Left ventricle myocardium inferior (tissue), 1 donor: ENCODE measurements at regions not wholly inside any gene's neighbourhood (a gene's known extent, or its start where the extent isn't known, plus 50 kb on each side); places are given as distances from the start of the nearest gene placed in this dataset.

Source experiments
- DNase-seq: peaks from one replicate; pipeline ENCODE4 v3.0.0-alpha.2; 2020
- H3K27ac ChIP-seq: fragments of 200-600 bp; replicated peaks from 2 replicates; pipeline ENCODE4 v1.8.0; 2021
- H3K27me3 ChIP-seq: fragments of 200-600 bp; 2 replicates; pipeline ENCODE4 v1.8.0; 2021; ENCODE audit warnings: low read depth
- H3K36me3 ChIP-seq: fragments of 200-600 bp; 2 replicates; pipeline ENCODE4 v1.8.0; 2021
- H3K4me1 ChIP-seq: fragments of 200-600 bp; 2 replicates; pipeline ENCODE4 v1.8.0; 2021
- H3K4me3 ChIP-seq: fragments of 200-600 bp; 2 replicates; pipeline ENCODE4 v1.8.0; 2021; ENCODE audit warnings: mild to moderate bottlenecking, moderate library complexity
- H3K9me3 ChIP-seq: fragments of 200-600 bp; replicated peaks from 2 replicates; pipeline ENCODE4 v1.8.0; 2021
- CTCF ChIP-seq: fragments of 200-600 bp; IDR thresholded peaks from 2 replicates; pipeline ENCODE4 v1.8.0; 2021; ENCODE audit warnings: antibody characterized with exemption, mild to moderate bottlenecking, borderline replicate concordance
- intact Hi-C: fragments of 100-400 bp; cut with micrococcal nuclease; formaldehyde crosslinking; loops from one replicate; pipeline ENCODE4 v1.11.0; 2022
- donor health status: DM: no; HTN: yes; CAD: no; lungs with severe emphysema.

GRCh38 chr2:156679820-156680219 is 243.6 kb downstream of the GPD2 start:
- H3K4me1 ChIP-seq = no peaks in the 10 kb centered on the region
- no peaks in the 10 kb centered on the region for H3K36me3 ChIP-seq
- no peak for DNase-seq
- intact Hi-C loops = no loop called here
- H3K27me3 ChIP-seq = no peaks in the 10 kb centered on the region
- no peak overlapping the region for H3K4me3 ChIP-seq
- no peak overlapping the region for H3K27ac ChIP-seq
- no peak for TF ChIP-seq CTCF
- no peaks in the 10 kb centered on the region for H3K9me3 ChIP-seq

GRCh38 chr2:156680266-156680665 is 244.1 kb downstream of the GPD2 start:
- DNase-seq = no peak
- H3K27ac ChIP-seq = no peak overlapping the region
- no peaks in the 10 kb centered on the region for H3K36me3 ChIP-seq
- H3K4me1 ChIP-seq = no peaks in the 10 kb centered on the region
- no peak overlapping the region for H3K4me3 ChIP-seq
- intact Hi-C loops = no loop called here
- TF ChIP-seq CTCF = no peak
- H3K27me3 ChIP-seq = no peaks in the 10 kb centered on the region
- no peaks in the 10 kb centered on the region for H3K9me3 ChIP-seq

GRCh38 chr2:156687126-156687525 is 250.9 kb downstream of the GPD2 start:
- no peaks in the 10 kb centered on the region for H3K4me1 ChIP-seq
- intact Hi-C loops = no loop called here
- TF ChIP-seq CTCF = no peak
- H3K4me3 ChIP-seq = no peak overlapping the region
- H3K9me3 ChIP-seq = no peaks in the 10 kb centered on the region
- DNase-seq = no peak
- H3K27ac ChIP-seq = no peak overlapping the region
- H3K27me3 ChIP-seq = no peaks in the 10 kb centered on the region
- no peaks in the 10 kb centered on the region for H3K36me3 ChIP-seq

- H3K36me3 ChIP-seq = no peaks in the 10 kb centered on the region
- H3K27ac ChIP-seq = no peak overlapping the region
- intact Hi-C loops = no loop called here
- H3K4me3 ChIP-seq = no peak overlapping the region
- no peak for TF ChIP-seq CTCF
- no peaks in the 10 kb centered on the region for H3K27me3 ChIP-seq
- H3K4me1 ChIP-seq = no peaks in the 10 kb centered on the region
- no peak for DNase-seq
- no peaks in the 10 kb centered on the region for H3K9me3 ChIP-seq
Measured at GRCh38 chr2:156687715-156688114, 251.5 kb downstream of the GPD2 start.

GRCh38 chr2:156689939-156690338 is 253.8 kb downstream of the GPD2 start:
- no peaks in the 10 kb centered on the region for H3K36me3 ChIP-seq
- intact Hi-C loops = no loop called here
- TF ChIP-seq CTCF = no peak
- H3K4me1 ChIP-seq = no peaks in the 10 kb centered on the region
- DNase-seq = no peak
- no peaks in the 10 kb centered on the region for H3K27me3 ChIP-seq
- no peak overlapping the region for H3K27ac ChIP-seq
- no peaks in the 10 kb centered on the region for H3K9me3 ChIP-seq
- no peak overlapping the region for H3K4me3 ChIP-seq

- no peak overlapping the region for H3K27ac ChIP-seq
- no peaks in the 10 kb centered on the region for H3K27me3 ChIP-seq
- TF ChIP-seq CTCF = no peak
- H3K9me3 ChIP-seq = no peaks in the 10 kb centered on the region
- no peak for DNase-seq
- H3K4me3 ChIP-seq = no peak overlapping the region
- H3K4me1 ChIP-seq = no peaks in the 10 kb centered on the region
- intact Hi-C loops = no loop called here
- H3K36me3 ChIP-seq = no peaks in the 10 kb centered on the region
Measured at GRCh38 chr2:156691014-156691413, 254.8 kb downstream of the GPD2 start.
